HG02852 (cell line): ENCODE measurements at regions not wholly inside any gene's neighbourhood (a gene's known extent, or its start where the extent isn't known, plus 50 kb on each side); places are given as distances from the start of the nearest gene placed in this dataset.
"Not testable (repeated sequence)": the region's sequence is repeated elsewhere in the genome, so short reads cannot be mapped to it uniquely, and the experiment has no call there.

ENCODE experiments used
- ATAC-seq: cut with Tn5 transposase; IDR thresholded peaks from one replicate; pipeline ENCODE4 v1.9.1; 2021; ENCODE audit warnings: mild to moderate bottlenecking, moderate library complexity; ENCODE audit not compliant: unreplicated experiment

GRCh38 chr1:227417756-227418480, 99.6 kb upstream of the CDC42BPA start:
- no peak for ATAC-seq

GRCh38 chr1:227416156-227416830, 98.0 kb upstream of the CDC42BPA start:
- ATAC-seq: no peak

GRCh38 chr1:227415115-227415790, 97.0 kb upstream of the CDC42BPA start:
- no peak for ATAC-seq

GRCh38 chr1:227411066-227411465, 92.8 kb upstream of the CDC42BPA start:
- no peak for ATAC-seq

- ATAC-seq: not testable (repeated sequence)
Observed at GRCh38 chr1:227406332-227406731, 88.0 kb upstream of the CDC42BPA start.

- no peak for ATAC-seq
Observed at GRCh38 chr1:227403535-227403934, 85.2 kb upstream of the CDC42BPA start.

GRCh38 chr1:227401562-227402342, 83.5 kb upstream of the CDC42BPA start:
- no peak for ATAC-seq

- no peak for ATAC-seq
Observed at GRCh38 chr1:227399152-227399730, 80.9 kb upstream of the CDC42BPA start.

GRCh38 chr1:227397354-227397978, 79.2 kb upstream of the CDC42BPA start:
- no peak for ATAC-seq

- ATAC-seq: no peak
Observed at GRCh38 chr1:227396539-227397353, 78.5 kb upstream of the CDC42BPA start.

GRCh38 chr1:227395426-227396028, 77.2 kb upstream of the CDC42BPA start:
- ATAC-seq: no peak

- no peak for ATAC-seq
Observed at GRCh38 chr1:227392984-227393764, 74.9 kb upstream of the CDC42BPA start.

GRCh38 chr1:227391879-227392278, 73.6 kb upstream of the CDC42BPA start:
- ATAC-seq: no peak

- no peak for ATAC-seq
Observed at GRCh38 chr1:227391211-227391610, 72.9 kb upstream of the CDC42BPA start.

GRCh38 chr1:227390525-227390924, 72.2 kb upstream of the CDC42BPA start:
- no peak for ATAC-seq

GRCh38 chr1:227388214-227389168, 70.2 kb upstream of the CDC42BPA start:
- no peak for ATAC-seq

GRCh38 chr1:227379555-227379892, 61.2 kb upstream of the CDC42BPA start:
- no peak for ATAC-seq
